HEK293T (cell line): ENCODE measurements at regions not wholly inside any gene's neighbourhood (a gene's known extent, or its start where the extent isn't known, plus 50 kb on each side); places are given as distances from the start of the nearest gene placed in this dataset.

Source experiments
- FOXK2 ChIP-seq: fragments of 450-650 bp; IDR thresholded peaks from 2 replicates; pipeline ENCODE4 v1.6.1; 2016; ENCODE audit warnings: mild to moderate bottlenecking
- SP1 ChIP-seq: fragments of 450-650 bp; IDR thresholded peaks from 2 replicates; pipeline ENCODE4 v1.6.1; 2017

DNA sequence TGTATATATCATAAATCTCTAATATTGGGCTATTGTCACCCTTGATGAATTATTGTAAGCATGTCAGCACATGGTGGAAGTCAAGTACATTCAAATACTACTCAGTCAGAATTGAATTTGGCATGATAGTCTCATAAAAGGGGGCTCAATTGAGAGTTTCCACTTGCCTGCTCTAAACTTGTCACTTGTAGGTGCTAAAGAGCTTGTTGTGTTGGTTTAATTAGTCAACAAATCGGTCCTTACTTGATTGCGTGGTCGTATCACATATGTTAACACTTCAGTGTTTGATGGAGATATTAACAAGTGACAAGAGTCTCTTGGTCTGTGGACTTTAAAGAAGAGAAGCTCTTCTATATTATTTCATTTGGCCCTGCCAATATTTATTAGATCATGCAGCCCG, 81.1 kb downstream of the NKX2-1 start:
- no peak for TF ChIP-seq SP1
- TF ChIP-seq FOXK2: no peak
